Activated naive CD4-positive, alpha-beta T cell treated with anti-CD3 and anti-CD28 coated beads, Interleukin-2, amount 50 U/mL, for 72 hours (primary cell): ENCODE measurements at regions not wholly inside any gene's neighbourhood (a gene's known extent, or its start where the extent isn't known, plus 50 kb on each side); places are given as distances from the start of the nearest gene placed in this dataset.

Source experiments
- ATAC-seq, 2 donors: fragments of 150-1000 bp; cut with Tn5 transposase; 2 replicates each; pipeline ENCODE4 v1.10.0; 2021; ENCODE audit warnings: mild to moderate bottlenecking in 2 of 2, moderate library complexity in 2 of 2
- DNase-seq, 2 donors: peaks; one replicate each; pipeline ENCODE4 v3.0.0; 2021 to 2022; ENCODE audit warnings: low spot score in 2 of 2
- H3K27ac Mint-ChIP-seq, 2 donors: one replicate each; pipeline ENCODE4 v1.8.0; 2022; ENCODE audit warnings: mild to moderate bottlenecking in 2 of 2, mixed read lengths in 2 of 2
- H3K36me3 Mint-ChIP-seq, 2 donors: one replicate each; pipeline ENCODE4 v1.8.0; 2022; ENCODE audit warnings: mixed read lengths in 2 of 2
- H3K9me3 Mint-ChIP-seq, 2 donors: one replicate each; pipeline ENCODE4 v1.8.0; 2022; ENCODE audit warnings: mixed read lengths in 2 of 2

- Mint-ChIP-seq H3K36me3 (no peaks in the 10 kb centered on the region), H3K27ac (no peak overlapping the region), H3K9me3 (no peaks in the 10 kb centered on the region)
- ATAC-seq, result no peak
- DNase-seq, result no peak
Measured at GRCh38 chr2:181837563-181837962, 54.0 kb upstream of the ITPRID2 start.

- ATAC-seq, result no peak
- H3K27ac Mint-ChIP-seq, result no peak overlapping the region
- no peaks in the 10 kb centered on the region for H3K36me3 Mint-ChIP-seq
- no peaks in the 10 kb centered on the region for H3K9me3 Mint-ChIP-seq
- no peak for DNase-seq
Measured at GRCh38 chr2:181839811-181840210, 51.7 kb upstream of the ITPRID2 start.

- no peaks in the 10 kb centered on the region for H3K9me3 Mint-ChIP-seq
- ATAC-seq (no peak), DNase-seq (no peak)
- no peak overlapping the region for H3K27ac Mint-ChIP-seq
- no peaks in the 10 kb centered on the region for H3K36me3 Mint-ChIP-seq
Measured at GRCh38 chr2:181841079-181841478, 50.5 kb upstream of the ITPRID2 start.
